Left ventricle myocardium inferior (tissue), 1 donor: ENCODE measurements at regions not wholly inside any gene's neighbourhood (a gene's known extent, or its start where the extent isn't known, plus 50 kb on each side); places are given as distances from the start of the nearest gene placed in this dataset.

ENCODE experiments used
- DNase-seq: peaks from one replicate; pipeline ENCODE4 v3.0.0-alpha.2; 2020
- H3K27ac ChIP-seq: fragments of 200-600 bp; replicated peaks from 2 replicates; pipeline ENCODE4 v1.8.0; 2021
- H3K27me3 ChIP-seq: fragments of 200-600 bp; 2 replicates; pipeline ENCODE4 v1.8.0; 2021; ENCODE audit warnings: low read depth
- H3K36me3 ChIP-seq: fragments of 200-600 bp; 2 replicates; pipeline ENCODE4 v1.8.0; 2021
- H3K4me1 ChIP-seq: fragments of 200-600 bp; 2 replicates; pipeline ENCODE4 v1.8.0; 2021
- H3K4me3 ChIP-seq: fragments of 200-600 bp; 2 replicates; pipeline ENCODE4 v1.8.0; 2021; ENCODE audit warnings: mild to moderate bottlenecking, moderate library complexity
- H3K9me3 ChIP-seq: fragments of 200-600 bp; replicated peaks from 2 replicates; pipeline ENCODE4 v1.8.0; 2021
- intact Hi-C: fragments of 100-400 bp; cut with micrococcal nuclease; formaldehyde crosslinking; loops from one replicate; pipeline ENCODE4 v1.11.0; 2022
- TF ChIP-seq, protein P1 (sequence below): fragments of 200-600 bp; IDR thresholded peaks from 2 replicates; pipeline ENCODE4 v1.8.0; 2021; ENCODE audit warnings: antibody characterized with exemption, mild to moderate bottlenecking, borderline replicate concordance
- donor health status: DM: no; HTN: yes; CAD: no; lungs with severe emphysema.

DNA sequence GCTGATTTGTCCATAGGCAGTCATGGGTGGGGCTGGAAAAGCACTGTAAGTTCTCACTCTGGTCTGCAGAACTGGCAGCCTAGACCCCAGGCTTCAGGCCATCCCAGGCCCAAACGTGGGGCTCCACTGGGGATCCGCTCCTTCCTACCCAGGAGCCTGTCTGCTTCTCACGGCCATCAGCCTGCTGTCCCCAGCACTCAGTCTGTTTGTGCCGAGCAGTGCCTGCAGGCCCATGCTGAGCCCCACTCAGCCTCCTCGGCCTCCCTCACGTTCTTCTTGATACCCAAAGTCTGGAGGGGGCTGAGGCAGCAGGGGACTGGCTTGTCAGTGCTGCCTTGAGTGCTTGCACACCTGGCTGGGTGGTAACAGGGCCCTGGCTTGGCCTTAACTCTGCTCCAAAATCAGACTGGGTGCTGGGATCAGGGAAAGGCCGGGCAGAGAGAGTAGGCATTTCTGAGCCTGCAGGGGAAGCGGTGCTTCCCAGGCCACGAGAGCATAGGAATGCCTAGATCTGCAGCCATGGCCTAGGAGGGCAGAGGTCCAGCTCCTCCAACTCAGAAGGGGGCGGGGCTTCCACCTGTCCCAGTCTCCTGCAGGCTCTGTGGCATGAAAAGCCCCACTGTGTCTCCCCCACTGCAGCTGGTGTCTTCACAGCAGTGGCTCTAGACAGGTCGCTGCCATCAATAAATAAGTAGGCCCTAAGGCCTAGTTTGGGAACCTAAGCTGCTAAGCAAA lies 772.4 kb upstream of the FBXO33 start:
- Histone ChIP-seq H3K4me3 (no peak overlapping the region), H3K27me3 (no peaks in the 10 kb centered on the region), H3K36me3 (no peaks in the 10 kb centered on the region), H3K27ac (no peak overlapping the region), H3K4me1 (no peaks in the 10 kb centered on the region), H3K9me3 (peaks cover 46% of the 10 kb centered on the region)
- TF ChIP-seq, protein P1, sequence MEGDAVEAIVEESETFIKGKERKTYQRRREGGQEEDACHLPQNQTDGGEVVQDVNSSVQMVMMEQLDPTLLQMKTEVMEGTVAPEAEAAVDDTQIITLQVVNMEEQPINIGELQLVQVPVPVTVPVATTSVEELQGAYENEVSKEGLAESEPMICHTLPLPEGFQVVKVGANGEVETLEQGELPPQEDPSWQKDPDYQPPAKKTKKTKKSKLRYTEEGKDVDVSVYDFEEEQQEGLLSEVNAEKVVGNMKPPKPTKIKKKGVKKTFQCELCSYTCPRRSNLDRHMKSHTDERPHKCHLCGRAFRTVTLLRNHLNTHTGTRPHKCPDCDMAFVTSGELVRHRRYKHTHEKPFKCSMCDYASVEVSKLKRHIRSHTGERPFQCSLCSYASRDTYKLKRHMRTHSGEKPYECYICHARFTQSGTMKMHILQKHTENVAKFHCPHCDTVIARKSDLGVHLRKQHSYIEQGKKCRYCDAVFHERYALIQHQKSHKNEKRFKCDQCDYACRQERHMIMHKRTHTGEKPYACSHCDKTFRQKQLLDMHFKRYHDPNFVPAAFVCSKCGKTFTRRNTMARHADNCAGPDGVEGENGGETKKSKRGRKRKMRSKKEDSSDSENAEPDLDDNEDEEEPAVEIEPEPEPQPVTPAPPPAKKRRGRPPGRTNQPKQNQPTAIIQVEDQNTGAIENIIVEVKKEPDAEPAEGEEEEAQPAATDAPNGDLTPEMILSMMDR = no peak
- DNase-seq = no peak
- intact Hi-C loops = no loop called here

DNA sequence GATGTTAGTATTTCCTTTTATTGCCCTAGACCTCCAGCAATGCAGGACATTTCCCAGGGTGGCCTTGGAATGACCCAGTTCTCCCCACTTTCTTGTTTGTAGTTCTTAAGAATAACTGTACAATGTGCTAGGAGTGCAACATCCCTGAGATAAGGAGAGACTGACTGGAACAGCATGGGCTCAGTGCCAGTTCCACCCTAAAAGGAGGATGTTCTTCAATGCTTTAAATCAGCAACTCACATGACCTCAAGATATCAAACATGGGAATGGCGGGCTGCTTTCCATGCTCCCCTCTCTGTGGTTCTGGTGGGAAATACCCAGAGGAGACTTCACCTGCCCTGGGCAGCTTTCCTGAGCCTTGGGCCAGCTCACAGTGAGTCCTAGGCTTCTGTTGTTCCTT lies 766.9 kb upstream of the FBXO33 start:
- TF ChIP-seq, protein P1 = no peak
- H3K27ac ChIP-seq = no peak overlapping the region
- H3K9me3 ChIP-seq = peaks cover 28% of the 10 kb centered on the region
- H3K27me3 ChIP-seq = no peaks in the 10 kb centered on the region
- H3K4me1 ChIP-seq = no peaks in the 10 kb centered on the region
- H3K4me3 ChIP-seq = no peak overlapping the region
- no peak for DNase-seq
- intact Hi-C loops = no loop called here
- no peaks in the 10 kb centered on the region for H3K36me3 ChIP-seq

DNA sequence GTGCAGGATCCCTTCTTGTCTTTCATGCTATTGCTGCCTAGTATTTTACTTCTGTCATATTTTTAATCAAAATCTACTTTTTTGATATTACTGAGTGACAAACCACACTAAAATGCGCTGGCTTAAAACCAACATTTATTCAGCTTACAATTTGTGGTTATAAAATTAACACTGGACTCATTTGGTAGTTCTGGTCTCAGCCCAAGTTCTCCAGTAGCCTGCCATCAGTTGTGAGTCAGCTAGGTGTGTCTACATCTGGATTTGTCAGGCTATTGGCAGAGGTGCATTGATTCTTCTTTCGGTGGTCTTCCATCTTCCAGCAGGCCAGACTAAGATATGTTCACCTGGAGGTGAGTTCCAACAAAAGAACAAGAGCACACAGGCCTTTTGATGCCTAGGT lies 765.1 kb upstream of the FBXO33 start:
- H3K9me3 ChIP-seq = peaks cover 19% of the 10 kb centered on the region
- H3K27me3 ChIP-seq = no peaks in the 10 kb centered on the region
- intact Hi-C loops = no loop called here
- H3K4me3 ChIP-seq = no peak overlapping the region
- TF ChIP-seq, protein P1 = no peak
- no peaks in the 10 kb centered on the region for H3K36me3 ChIP-seq
- DNase-seq = no peak
- no peaks in the 10 kb centered on the region for H3K4me1 ChIP-seq
- H3K27ac ChIP-seq = no peak overlapping the region

DNA sequence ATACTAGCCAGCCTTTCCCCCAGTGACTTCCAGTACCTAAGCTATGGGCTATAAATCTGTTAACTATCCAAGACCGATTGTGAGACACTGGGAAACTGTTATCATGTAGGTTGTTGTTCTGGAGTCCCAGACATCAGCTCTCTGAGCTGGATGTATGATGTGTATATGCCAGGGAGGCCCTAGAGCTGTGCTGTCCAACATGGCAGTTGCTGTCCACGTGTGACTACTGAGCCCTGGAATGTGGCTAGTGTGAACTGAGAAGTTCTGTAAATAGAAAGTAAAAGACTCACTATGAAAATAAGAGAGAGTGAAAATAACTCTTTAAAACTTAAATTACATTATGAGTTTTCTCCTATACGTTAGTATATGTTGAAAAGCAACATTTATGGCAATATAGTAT lies 755.8 kb upstream of the FBXO33 start:
- Histone ChIP-seq H3K27ac (no peak overlapping the region), H3K9me3 (no peaks in the 10 kb centered on the region), H3K36me3 (no peaks in the 10 kb centered on the region), H3K27me3 (no peaks in the 10 kb centered on the region), H3K4me1 (no peaks in the 10 kb centered on the region), H3K4me3 (no peak overlapping the region)
- no peak for DNase-seq
- intact Hi-C loops = no loop called here
- TF ChIP-seq, protein P1 = no peak

DNA sequence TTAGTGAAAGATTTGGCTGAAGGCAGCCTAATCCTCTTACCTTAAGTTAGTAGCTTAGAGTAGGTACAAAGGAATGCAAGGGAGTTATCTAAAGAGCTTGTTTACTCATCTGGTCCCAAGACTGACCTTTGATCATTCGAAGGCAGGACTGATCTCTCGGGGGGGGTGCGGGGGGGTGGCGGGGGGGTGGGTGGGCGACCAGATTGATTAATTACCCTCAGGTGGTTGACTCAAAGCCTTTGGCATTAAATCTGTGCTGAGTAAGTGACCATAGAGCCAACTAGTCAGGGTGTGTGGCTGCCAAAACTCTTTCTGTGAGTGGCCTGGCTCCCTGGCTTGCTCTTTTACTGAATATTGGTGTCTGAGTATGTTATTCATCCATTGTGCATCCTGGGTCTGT lies 731.9 kb upstream of the FBXO33 start:
- no peaks in the 10 kb centered on the region for H3K4me1 ChIP-seq
- TF ChIP-seq, protein P1 = no peak
- no peak overlapping the region for H3K27ac ChIP-seq
- no peaks in the 10 kb centered on the region for H3K27me3 ChIP-seq
- H3K36me3 ChIP-seq = no peaks in the 10 kb centered on the region
- DNase-seq = no peak
- no peak overlapping the region for H3K4me3 ChIP-seq
- intact Hi-C loops = no loop called here
- H3K9me3 ChIP-seq = peaks cover 38% of the 10 kb centered on the region
